MM.1S (cell line): ENCODE measurements at regions not wholly inside any gene's neighbourhood (a gene's known extent, or its start where the extent isn't known, plus 50 kb on each side); places are given as distances from the start of the nearest gene placed in this dataset.

Source experiments
- DNase-seq: peaks from one replicate; pipeline ENCODE4 v3.0.0-alpha.2; 2015
- H2AFZ ChIP-seq: fragments of 300-600 bp; sonication (generic); 2 replicates; pipeline ENCODE4 v1.6.0; 2016; ENCODE audit warnings: antibody characterized with exemption, low read length
- H3F3A ChIP-seq: fragments of 300-600 bp; sonication (generic); 2 replicates; pipeline ENCODE4 v1.6.1; 2016; ENCODE audit warnings: mild to moderate bottlenecking, antibody characterized with exemption, low read length, moderate library complexity, mixed read lengths; ENCODE audit not compliant: insufficient read depth
- H3K27ac ChIP-seq: fragments of 300-600 bp; sonication (generic); 2 replicates; pipeline ENCODE4 v1.5.1; 2016; ENCODE audit warnings: mild to moderate bottlenecking, low read length
- H3K27me3 ChIP-seq: fragments of 300-600 bp; sonication (generic); replicated peaks from 2 replicates; pipeline ENCODE4 v1.6.0; 2016; ENCODE audit warnings: low read length; ENCODE audit not compliant: insufficient read depth
- H3K36me3 ChIP-seq: fragments of 300-600 bp; sonication (generic); replicated peaks from 2 replicates; pipeline ENCODE4 v1.6.1; 2016; ENCODE audit warnings: mild to moderate bottlenecking, low read length, mixed read lengths; ENCODE audit not compliant: insufficient read depth
- H3K4me1 ChIP-seq: fragments of 300-600 bp; sonication (generic); 2 replicates; pipeline ENCODE4 v1.6.1; 2016; ENCODE audit warnings: low read length, mixed read lengths
- H3K4me2 ChIP-seq: fragments of 300-600 bp; sonication (generic); 2 replicates; pipeline ENCODE4 v1.6.0; 2016; ENCODE audit warnings: low read depth, low read length
- H3K4me3 ChIP-seq: fragments of 300-600 bp; sonication (generic); 2 replicates; pipeline ENCODE4 v1.5.1; 2016; ENCODE audit warnings: low read length, mixed read lengths
- H3K79me2 ChIP-seq: fragments of 300-600 bp; sonication (generic); 2 replicates; pipeline ENCODE4 v1.6.1; 2016; ENCODE audit warnings: mixed run types, low read length, mixed read lengths
- H3K9ac ChIP-seq: fragments of 300-600 bp; sonication (generic); 2 replicates; pipeline ENCODE4 v1.6.1; 2016; ENCODE audit warnings: low read length, mixed read lengths
- H3K9me2 ChIP-seq: fragments of 300-600 bp; sonication (generic); replicated peaks from 2 replicates; pipeline ENCODE4 v1.6.1; 2016; ENCODE audit warnings: mild to moderate bottlenecking, low read length, mixed read lengths; ENCODE audit not compliant: insufficient read depth
- H3K9me3 ChIP-seq: fragments of 300-600 bp; sonication (generic); replicated peaks from 2 replicates; pipeline ENCODE4 v1.6.1; 2016; ENCODE audit warnings: mild to moderate bottlenecking, low read length, mixed read lengths; ENCODE audit not compliant: insufficient read depth
- H4K20me1 ChIP-seq: fragments of 300-600 bp; sonication (generic); 2 replicates; pipeline ENCODE4 v1.6.1; 2016; ENCODE audit warnings: mild to moderate bottlenecking, low read length, moderate library complexity, mixed read lengths; ENCODE audit not compliant: insufficient read depth
- CTCF ChIP-seq: fragments of 300-600 bp; sonication (generic); IDR thresholded peaks from 2 replicates; pipeline ENCODE4 v1.5.1; 2016; ENCODE audit warnings: antibody characterized with exemption, low read length, mixed read lengths
- EZH2 ChIP-seq: fragments of 300-600 bp; sonication (generic); optimal IDR thresholded peaks from 2 replicates; pipeline ENCODE3; 2017; ENCODE audit warnings: low read depth, mild to moderate bottlenecking, antibody characterized with exemption, low read length, mixed read lengths
- EZH2phosphoT487 ChIP-seq: fragments of 300-600 bp; sonication (generic); IDR thresholded peaks from 2 replicates; pipeline ENCODE4 v1.6.1; 2018; ENCODE audit warnings: antibody characterized with exemption, low read length

GRCh38 chr1:5667513-5668325 lies 324.5 kb downstream of the NPHP4 start:
- H3K9ac ChIP-seq = no peak overlapping the region
- DNase-seq = no peak
- no peak overlapping the region for H3K4me3 ChIP-seq
- H3K4me1 ChIP-seq = no peaks in the 10 kb centered on the region
- H3K27me3 ChIP-seq = peaks cover 51% of the 10 kb centered on the region
- no peaks in the 10 kb centered on the region for H3F3A ChIP-seq
- no peaks in the 10 kb centered on the region for H3K79me2 ChIP-seq
- no peaks in the 10 kb centered on the region for H3K9me3 ChIP-seq
- H3K9me2 ChIP-seq = no peaks in the 10 kb centered on the region
- H3K36me3 ChIP-seq = no peaks in the 10 kb centered on the region
- TF ChIP-seq CTCF (no peak), EZH2 (no peak), EZH2phosphoT487 (no peak)
- no peaks in the 10 kb centered on the region for H4K20me1 ChIP-seq
- no peak overlapping the region for H3K4me2 ChIP-seq
- no peak overlapping the region for H3K27ac ChIP-seq
- H2AFZ ChIP-seq = no peak overlapping the region

GRCh38 chr1:5664906-5665875 lies 327.0 kb downstream of the NPHP4 start:
- Histone ChIP-seq H3F3A (no peaks in the 10 kb centered on the region), H3K27me3 (peaks cover 50% of the 10 kb centered on the region), H2AFZ (no peak overlapping the region), H3K27ac (no peak overlapping the region), H3K9me2 (no peaks in the 10 kb centered on the region), H3K4me3 (no peak overlapping the region), H4K20me1 (no peaks in the 10 kb centered on the region), H3K4me2 (no peak overlapping the region), H3K79me2 (no peaks in the 10 kb centered on the region), H3K9me3 (no peaks in the 10 kb centered on the region), H3K9ac (no peak overlapping the region), H3K36me3 (no peaks in the 10 kb centered on the region), H3K4me1 (no peaks in the 10 kb centered on the region)
- TF ChIP-seq EZH2phosphoT487 = no peak
- no peak for DNase-seq

- Histone ChIP-seq H3K9me2 (no peaks in the 10 kb centered on the region), H3K36me3 (no peaks in the 10 kb centered on the region), H3K4me3 (no peak overlapping the region), H2AFZ (no peak overlapping the region), H3F3A (no peaks in the 10 kb centered on the region), H3K4me1 (no peaks in the 10 kb centered on the region), H3K9ac (no peak overlapping the region), H3K79me2 (no peaks in the 10 kb centered on the region), H3K27me3 (peaks cover 51% of the 10 kb centered on the region), H4K20me1 (no peaks in the 10 kb centered on the region), H3K27ac (no peak overlapping the region), H3K9me3 (no peaks in the 10 kb centered on the region), H3K4me2 (no peak overlapping the region)
- TF ChIP-seq CTCF (no peak), EZH2phosphoT487 (no peak), EZH2 (no peak)
- DNase-seq = no peak
These were observed 328.0 kb downstream of the NPHP4 start for GRCh38 chr1:5664081-5664768.
